GF-D8 (cell line): ENCODE measurements at regions not wholly inside any gene's neighbourhood (a gene's known extent, or its start where the extent isn't known, plus 50 kb on each side); places are given as distances from the start of the nearest gene placed in this dataset.
"Not testable (repeated sequence)": the region's sequence is repeated elsewhere in the genome, so short reads cannot be mapped to it uniquely, and the experiment has no call there.

ENCODE experiments used
- DNase-seq: peaks from one replicate; lab custom pipeline; 2025; lab: John Stamatoyannopoulos, UW

DNA sequence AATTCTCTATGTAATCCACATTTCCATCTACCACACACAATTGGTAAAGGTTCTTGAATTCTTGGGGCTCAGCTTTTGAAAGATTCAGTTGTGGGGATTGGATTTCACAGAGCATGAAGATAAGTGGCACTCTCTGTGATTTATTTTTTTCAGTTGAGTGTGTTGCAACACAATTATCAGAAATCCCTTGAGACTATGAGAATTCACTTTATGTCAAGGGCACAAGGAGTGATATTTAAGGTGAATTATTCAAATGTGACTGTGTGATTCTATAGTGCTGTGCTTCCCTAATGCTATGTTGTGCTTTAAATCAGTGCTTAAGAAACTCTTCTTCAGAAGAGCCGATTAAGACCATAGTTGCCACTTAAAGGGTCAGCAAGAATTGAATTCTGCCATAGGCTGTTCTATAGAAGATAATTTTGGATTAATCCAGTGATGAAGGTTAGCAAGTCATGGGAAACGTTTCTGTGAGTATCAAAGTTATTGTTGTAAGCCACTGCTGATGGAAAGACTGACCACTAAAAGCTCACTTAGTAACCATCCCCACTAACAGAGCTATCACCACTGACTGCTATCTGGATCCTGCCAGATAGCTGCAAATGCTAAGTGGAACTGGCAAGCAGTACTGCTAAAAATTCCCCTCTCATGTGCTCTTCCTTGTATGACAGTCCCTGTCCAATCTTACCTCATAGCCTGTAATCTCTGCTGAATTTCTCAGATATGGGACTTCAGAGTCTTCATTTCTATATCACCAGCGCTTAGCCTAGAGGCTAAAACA lies 134.0 kb upstream of the SEMA3D start:
- no peak for DNase-seq

DNA sequence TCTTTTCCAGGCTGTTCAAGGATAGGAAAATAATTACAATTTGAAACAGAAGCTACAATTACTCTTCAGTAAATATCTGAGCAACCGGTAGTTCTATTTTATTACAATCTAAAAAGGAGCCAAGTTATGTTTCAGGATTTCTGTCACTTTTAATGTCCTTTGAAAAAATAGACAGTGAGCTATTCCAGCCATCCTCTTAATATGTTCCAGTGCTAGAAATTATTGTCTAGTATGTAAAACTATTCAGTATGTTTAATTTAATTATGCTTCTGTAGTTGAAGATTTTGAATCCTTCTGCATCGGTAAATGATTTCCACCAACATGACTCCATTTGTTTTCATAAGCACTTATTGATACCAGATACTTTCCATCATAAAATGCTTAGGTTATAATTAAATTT lies 129.6 kb upstream of the SEMA3D start:
- DNase-seq: no peak

DNA sequence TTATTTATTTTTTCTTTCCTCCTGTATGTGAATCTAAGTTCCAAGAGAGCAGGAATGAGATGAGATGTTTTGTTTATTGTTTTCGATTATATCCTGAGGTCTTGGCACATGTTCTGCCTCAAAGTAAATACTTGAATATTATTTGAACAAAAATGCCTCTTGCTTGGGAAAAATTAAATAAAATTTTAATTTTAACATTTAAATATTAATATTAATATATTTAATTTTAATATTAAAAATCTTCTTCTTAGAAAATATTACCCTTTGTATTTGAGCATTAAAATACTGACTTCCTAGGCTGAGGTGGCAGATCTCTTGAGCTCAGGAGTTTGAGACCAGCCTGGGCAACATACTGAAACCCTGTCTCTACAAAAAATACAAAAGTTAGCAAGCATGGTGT lies 123.4 kb upstream of the SEMA3D start:
- no peak for DNase-seq

DNA sequence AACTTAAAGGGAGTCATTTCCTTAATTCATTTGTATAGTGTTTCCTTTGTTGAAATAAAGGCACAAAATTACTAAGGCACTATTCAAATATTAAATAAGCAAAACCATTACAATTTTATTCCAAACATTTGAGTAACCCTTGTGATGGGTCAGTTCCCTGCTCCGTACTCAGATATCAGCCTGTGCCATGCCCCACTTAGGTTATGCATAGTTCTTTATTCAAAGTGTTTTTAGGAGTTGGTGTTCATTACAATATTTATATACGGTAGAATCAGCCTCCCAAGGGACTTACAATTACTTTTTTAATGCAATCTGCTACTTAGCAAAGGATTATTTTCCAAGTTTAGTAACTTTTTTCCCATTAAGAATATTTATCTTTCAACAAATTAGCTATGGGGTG lies 119.3 kb upstream of the SEMA3D start:
- no peak for DNase-seq

DNA sequence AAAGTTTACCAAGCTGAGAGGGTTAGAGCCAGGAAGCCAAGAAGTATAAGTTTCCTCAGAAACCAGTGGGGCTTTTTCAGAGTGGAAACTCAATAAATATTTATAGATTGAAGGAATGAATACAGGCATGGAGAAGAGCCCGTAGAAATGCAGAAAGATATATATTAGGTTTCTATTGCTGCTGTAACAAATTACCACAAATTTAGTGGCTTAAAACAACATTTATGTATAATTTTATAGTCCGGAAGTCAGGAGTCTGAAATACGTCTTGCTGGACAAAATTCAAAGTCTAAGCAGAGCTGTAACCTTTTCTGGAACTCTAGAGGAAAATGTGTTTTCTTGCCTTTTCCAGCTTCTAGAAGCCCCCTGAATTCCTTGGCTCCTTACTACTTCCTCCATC lies 107.3 kb upstream of the SEMA3D start:
- no peak for DNase-seq

DNA sequence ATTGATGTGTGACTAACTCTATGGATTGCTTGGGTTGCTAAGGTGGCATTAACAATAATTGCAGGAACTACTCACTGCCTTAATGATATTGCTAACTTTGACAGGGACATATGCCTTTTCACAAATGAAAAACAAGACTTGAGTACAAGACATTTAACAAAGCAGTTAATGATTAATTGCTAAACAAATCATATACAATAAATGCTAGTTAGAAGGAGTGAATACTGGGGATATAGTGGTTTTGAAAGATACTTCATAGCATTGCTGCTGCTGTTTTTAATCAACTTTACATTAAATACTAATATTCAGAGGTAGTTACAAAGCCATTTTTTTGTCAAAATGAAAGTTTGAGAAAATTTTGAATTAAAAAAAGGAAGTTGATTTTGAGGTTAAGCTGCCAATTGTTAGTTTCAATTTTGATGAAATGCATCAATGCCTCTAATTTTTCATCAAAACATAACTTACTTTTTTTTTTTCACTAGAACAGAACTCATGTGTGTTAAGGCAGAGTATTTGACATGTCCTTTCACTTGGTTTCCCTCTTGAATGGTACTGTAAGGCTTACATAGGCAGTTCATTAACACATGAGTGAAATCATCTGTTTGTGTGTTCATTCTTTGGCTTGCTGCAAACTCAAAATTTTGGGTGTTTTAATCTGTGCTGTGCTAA lies 106.2 kb upstream of the SEMA3D start:
- no peak for DNase-seq

DNA sequence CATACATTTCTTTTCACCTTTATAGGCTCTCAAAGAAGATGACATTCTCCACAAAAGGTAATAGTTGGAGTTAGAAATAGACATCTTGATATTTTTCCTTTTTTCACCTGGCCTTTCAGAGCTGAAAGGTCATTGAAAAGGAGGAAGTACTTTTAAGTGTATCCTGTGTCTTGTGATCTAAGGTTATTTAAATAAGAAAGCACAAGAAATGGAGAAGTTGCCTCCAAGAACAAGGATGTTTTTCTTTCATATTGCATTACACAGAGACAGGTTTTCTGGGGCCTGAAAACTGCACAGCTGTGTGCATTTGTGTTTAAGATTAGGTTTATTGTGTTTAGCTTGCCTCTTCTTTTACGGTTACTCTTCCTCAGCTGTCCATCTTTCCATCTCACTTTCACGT lies 103.4 kb upstream of the SEMA3D start:
- DNase-seq: no peak

DNA sequence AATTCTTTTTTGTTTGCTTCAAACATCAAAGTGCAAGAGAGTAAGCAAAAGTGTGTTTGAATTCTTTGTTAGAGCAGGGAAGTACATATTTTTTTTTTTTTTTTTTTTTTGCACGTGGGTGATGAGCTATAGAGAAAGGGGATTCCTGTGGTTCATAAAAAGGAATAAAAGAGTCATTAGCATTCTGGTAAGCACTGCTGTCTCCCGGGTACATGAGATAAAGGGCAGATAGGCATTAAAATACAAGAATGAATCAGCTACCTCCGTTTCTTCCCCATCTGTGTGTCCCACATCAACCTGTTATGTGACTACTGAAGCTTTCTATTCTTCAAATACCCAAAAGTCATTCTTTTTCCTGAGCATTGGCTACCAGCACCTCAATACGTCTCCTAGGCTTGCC lies 102.4 kb upstream of the SEMA3D start:
- DNase-seq: no peak

DNA sequence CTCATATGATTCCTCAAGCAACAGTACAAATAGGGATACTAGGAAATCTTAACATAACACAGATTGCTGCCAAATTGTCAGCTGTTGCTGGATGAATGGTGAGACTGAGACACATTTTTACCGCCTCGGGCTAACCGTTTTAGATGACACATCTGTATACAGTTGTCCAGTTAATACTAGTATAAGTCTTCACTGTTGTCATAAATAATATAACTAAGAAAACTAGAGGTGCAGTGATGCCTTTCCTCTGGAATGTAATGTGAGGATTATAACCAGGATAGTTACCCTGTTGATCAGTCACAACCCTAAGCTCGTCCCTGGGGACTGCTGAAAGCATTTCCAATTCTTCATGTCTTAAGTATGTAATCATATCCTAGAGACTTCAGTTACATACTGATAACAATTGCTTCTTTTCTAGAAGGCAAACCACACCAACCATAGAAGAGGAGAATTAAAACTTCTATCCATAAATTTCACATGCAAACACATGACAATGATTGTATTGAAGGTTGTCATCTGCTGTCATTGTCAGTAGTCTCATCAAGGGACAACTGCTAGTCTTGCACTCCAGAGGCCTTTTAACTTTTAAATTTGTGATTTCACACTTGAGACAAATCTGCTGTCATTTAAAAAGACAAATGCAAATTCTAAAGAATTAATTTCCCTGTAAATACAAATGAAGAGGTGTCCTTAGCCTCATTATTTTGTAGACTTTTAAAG lies 100.4 kb upstream of the SEMA3D start:
- no peak for DNase-seq

DNA sequence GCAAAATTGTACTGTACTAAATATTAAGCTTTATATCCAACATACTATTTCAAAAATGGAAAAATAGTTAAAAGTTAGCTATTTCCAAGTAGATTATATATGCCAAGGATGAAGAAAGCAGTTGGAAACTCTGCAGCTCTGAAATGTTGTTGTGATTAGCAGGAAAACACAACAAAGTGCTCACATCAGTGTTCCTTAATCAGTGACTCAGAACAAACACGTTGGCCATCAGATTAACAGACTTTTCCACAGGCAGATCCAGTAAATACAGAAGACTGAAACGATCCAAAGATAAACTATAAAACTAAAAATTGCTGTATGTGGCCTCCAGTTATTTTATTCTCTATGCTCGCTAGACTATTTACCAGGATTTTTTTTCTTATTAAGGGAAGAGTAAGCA lies 99.6 kb upstream of the SEMA3D start:
- no peak for DNase-seq

GRCh38 chr7:85285527-85285926 lies 98.7 kb upstream of the SEMA3D start:
- DNase-seq: no peak

DNA sequence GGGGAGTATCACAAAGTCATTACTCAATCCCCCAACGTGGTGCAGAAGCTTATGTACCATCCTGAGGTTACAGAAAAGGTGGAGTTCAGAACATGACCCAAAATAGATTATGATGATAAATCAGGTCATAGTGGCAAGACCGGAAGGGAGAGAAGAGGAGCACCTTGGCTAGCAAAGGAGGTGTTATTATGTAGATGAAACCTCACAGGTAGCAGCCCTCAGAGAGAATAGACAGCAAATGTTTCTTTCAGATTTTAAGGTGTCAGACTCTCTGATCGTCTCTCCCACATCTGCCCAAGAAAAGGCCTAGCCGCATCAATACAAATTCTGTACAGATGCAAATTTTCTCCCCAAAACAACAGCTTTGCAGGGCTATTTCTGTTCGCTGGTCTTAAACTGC lies 88.3 kb upstream of the SEMA3D start:
- no peak for DNase-seq

DNA sequence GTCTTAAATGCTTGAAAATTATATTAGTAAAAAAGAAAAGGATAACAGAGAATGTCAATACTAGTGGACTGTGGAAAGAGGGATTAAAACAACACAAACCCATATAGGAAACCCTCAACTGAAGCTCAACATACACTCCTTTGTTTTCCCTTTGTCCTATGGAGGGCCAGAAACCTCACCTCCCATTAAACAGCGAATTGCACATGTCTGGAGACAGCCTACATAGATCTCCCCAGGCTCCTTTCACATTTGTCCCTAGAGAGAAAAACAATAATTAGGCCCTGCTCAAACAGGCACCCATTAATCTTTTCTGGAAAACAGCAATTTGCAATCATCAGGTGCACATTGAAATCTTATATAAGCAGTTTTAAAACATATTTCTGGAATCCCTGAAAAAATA lies 87.6 kb upstream of the SEMA3D start:
- DNase-seq: no peak

GRCh38 chr7:85262891-85263290 lies 76.0 kb upstream of the SEMA3D start:
- no peak for DNase-seq

GRCh38 chr7:85261336-85261735 lies 74.5 kb upstream of the SEMA3D start:
- DNase-seq: no peak

GRCh38 chr7:85249787-85250186 lies 62.9 kb upstream of the SEMA3D start:
- DNase-seq: not testable (repeated sequence)

GRCh38 chr7:85239109-85239508 lies 52.3 kb upstream of the SEMA3D start:
- DNase-seq: no peak

DNA sequence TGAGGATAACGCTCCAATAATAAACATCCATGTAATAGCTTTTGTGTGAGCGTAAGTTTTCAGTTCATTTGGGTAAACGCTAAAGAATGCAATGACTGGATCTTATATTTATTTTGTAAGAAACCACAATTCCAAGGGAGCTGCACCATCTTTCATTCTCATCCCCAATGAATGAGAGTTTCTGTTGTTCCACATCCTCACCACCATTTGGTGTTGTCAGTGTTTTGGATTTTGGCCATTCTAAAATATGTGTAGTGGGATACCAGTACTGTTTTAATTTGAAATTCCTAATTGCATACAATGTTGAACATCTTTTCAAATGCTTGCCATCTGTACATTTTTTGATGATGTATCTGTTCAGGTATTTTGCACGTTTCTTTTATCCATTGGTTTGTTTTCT lies 50.9 kb upstream of the SEMA3D start:
- DNase-seq: no peak
